Femur (tissue), 1 donor: ENCODE measurements at regions not wholly inside any gene's neighbourhood (a gene's known extent, or its start where the extent isn't known, plus 50 kb on each side); places are given as distances from the start of the nearest gene placed in this dataset.
A peak's percentile ranks its signal among the peaks of the same experiment; 100 is the strongest.

Experiments used
- DNase-seq: peaks from one replicate; pipeline ENCODE4 v3.0.0-alpha.2; 2017

DNA sequence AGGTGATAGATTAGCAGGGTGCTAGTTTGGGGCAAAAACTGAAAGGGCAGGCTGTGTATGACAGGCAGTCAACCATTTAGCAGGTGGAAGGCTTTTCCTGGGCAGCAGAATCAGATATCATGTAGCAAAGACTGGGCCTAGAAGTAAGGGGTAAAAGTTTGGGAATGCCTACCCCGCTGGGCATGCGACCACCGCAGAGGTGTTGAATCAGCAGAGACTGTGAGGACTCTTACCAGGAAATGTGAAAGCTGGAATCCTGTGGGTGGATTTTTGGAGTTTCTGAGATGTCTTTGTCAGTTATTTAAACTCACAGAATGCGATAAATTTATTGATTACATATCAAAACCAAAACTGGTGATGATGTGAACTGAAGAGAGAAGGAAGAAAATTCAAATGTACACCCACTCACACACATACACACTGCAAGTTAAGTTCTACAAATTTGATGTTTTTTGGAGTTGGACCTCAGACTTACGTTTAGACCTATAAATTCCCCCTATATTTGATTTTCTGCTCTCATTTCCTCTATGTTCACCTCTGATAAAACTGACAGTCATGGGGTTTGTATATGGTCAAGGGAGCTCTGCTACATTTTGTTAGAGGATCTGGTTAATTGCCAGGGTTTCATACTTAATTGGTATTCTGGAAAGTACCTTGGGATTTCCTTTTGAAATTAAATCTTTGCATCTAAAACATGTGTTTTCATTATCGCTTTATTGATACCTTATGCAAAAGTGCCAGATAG lies 333.6 kb downstream of the CSNK1G3 start:
- DNase-seq, result no peak

- DNase-seq, result no peak
Measured at GRCh38 chr5:123844873-123845272, 332.9 kb downstream of the CSNK1G3 start.

- no peak for DNase-seq
Measured at GRCh38 chr5:123835421-123835820, 323.4 kb downstream of the CSNK1G3 start.

DNA sequence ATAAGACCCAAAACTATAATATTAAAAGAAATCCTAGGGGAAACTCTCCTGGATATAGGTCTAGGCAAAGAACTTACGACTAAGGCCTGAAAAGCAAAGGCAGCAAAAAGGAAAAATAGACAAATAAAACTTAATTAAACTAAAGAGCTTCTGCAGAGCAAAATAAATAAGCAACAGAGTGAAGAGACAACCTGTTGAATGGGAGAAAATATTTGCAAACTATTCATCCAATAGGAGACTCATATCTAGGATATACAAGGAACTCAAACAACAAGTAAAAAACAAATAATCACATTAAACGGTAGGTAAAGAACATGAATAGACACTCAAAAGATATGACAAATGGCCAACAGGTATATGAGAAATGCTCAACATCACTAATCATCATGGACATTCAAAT lies 318.6 kb downstream of the CSNK1G3 start:
- no peak for DNase-seq

- DNase-seq, result no peak
Measured at GRCh38 chr5:123827811-123828210, 315.8 kb downstream of the CSNK1G3 start.

DNA sequence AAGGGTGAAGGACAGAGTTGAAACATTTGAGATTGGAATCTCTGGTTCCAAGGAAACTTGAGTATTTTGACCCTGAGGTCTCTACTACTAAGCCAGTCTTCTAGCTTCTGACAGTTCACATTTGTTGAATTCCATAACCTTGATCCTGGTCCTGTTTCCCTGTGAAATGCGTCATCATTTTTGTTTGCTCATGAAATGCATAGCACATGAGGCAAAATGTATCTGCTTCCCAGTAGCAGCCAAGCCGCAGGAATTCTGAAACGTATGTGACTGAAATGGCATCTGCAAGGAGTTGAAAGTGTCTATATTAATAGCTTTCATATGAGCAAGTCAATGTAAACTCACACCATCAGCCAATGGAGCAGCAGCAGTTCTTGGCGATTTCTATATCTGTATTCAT lies 307.9 kb downstream of the CSNK1G3 start:
- no peak for DNase-seq

GRCh38 chr5:123819386-123819785 lies 307.4 kb downstream of the CSNK1G3 start:
- DNase-seq, result no peak

GRCh38 chr5:123817267-123817666 lies 305.3 kb downstream of the CSNK1G3 start:
- no peak for DNase-seq

GRCh38 chr5:123814801-123815470 lies 303.0 kb downstream of the CSNK1G3 start:
- DNase-seq, result peak; percentile 30

DNA sequence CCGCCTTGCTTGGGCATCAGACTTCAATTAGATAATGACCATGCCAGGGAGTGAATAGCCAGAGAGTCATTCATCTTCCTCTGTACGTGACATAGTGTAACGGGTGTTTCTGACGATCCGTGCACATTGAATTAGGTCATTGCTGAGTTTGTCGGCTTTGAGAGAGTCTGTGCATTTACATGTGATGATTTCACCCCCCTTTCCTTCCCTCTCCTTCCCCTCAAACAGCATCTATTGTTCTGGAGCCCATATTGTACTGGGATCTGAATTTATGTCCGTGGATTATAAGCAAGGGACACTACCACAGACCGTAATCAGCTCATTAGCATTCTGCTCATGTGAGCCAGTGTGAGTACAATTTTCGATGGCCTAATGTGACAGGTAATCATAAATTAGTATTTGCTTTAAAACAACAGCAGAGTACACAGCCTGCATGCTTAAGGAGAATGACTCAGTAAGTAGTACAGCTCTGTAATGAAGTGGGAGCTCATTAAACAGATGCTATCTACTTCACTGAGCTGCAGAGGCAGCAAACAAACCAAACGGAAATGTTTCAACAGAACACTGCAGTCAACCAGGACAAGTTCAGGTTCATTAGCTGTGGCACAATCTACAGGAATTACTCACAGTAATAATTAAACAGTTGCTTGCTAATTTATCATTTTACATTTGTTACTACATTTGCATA lies 302.1 kb downstream of the CSNK1G3 start:
- no peak for DNase-seq

- DNase-seq, result no peak
Measured at GRCh38 chr5:123813264-123813663, 301.3 kb downstream of the CSNK1G3 start.

GRCh38 chr5:123811831-123812230 lies 299.9 kb downstream of the CSNK1G3 start:
- no peak for DNase-seq

DNA sequence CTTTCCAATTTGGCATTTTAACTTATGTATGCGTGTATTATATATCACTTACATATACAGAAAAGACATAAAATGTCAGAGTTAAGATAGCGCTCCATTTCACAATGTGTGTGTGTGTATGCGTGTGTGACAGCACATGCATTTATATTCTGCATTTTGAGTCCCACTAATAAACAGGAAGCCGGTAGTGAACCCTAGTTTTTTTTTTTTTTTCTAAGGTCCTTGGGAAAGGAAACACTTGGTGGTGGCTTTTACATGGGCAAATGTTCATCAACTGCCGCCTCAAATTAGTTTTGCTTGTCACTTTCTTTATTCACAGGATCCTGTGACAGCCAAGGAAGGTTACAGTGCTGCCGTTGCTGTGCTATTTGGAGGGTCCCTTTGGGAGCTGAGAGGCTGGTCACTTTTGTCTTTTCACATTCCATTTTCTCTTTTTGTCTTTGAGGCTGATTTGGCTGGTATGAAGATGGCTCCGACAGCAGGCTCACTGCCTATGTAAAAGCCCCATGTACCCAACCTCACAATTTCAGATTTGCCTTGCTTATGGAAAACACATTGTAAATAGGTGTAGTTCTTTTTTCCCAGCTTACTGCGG lies 298.9 kb downstream of the CSNK1G3 start:
- DNase-seq, result no peak

DNA sequence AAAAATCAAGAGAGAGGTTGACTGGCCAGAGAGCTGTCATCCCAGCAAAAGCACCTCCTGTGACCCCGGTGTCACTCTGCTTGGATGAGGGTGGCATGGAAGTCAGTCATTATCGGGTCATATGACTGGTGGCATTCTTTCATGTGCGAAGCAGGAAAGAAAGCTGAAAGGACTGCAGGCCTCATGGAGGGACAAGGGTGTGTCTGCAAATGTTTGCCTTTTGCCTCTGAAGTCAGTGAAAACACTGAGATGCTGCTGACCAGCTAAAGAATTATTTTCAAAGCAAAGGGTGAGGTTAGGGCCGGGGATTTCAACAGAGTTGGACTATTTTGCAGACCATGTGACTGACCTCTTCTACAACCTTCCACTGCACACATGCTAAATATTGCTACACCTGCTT lies 298.3 kb downstream of the CSNK1G3 start:
- DNase-seq, result no peak

GRCh38 chr5:123809594-123810221 lies 297.7 kb downstream of the CSNK1G3 start:
- DNase-seq, result no peak

DNA sequence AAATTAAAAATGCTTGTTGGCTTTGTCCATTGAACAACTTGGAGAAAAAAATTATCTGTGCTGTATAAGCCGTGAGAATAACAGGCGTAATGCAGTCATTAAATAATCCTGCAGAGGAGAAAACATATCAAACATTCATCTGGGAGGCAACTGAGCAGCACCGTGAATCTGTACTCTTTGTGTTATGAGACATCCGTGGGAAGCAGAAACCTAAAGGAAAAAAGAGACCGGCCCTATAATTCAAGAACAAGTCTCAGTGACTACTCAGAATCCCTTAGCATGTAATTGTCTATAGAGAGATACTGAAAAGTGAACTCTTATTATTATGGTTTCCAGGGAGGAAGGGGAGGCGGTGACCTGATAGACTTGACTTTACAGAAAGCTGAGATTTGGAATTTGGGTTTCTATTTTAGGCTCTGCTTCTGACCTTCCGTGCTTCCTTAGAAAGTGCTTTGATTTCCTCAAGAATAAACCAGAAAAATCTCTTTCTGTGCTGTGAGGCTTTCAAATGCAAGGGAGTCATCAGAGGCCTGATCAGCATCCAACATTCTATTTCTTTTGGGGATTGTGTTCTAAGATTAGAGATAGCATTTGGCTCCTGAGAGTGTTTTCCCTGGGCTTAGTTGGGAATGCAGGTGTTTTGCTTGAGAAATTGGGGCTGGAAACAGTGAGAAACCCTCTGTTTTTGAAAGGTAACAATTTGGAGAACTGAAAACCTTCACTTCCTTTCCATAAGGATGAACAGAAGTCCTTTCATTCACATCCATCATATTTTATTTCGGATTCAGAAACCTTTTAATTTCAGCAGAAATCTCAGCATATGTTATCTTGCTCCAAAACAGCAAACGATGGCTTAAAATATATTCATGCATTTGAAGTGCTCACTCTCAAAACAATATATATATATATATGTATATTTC lies 296.7 kb downstream of the CSNK1G3 start:
- DNase-seq, result no peak

- peak; percentile 26 for DNase-seq
Measured at GRCh38 chr5:123807177-123807945, 295.4 kb downstream of the CSNK1G3 start.

DNA sequence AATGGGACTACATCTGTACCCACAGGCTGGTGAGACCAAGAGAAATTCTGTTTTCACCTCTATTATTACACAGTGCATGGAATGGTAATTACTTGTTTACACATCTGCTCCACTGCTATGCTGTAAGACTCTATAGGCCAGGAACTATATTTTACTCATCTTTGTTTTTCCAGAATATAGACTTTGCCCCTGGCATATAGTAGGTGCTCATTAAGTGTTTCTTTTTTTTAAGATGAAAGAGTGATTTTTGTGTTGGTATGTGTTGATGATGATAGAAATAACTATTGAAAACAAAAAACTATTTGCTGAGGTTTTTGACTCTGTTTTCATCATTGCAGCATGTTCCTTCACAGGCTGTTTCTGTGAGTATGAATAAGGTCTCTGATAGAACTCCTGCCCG lies 294.7 kb downstream of the CSNK1G3 start:
- no peak for DNase-seq

DNA sequence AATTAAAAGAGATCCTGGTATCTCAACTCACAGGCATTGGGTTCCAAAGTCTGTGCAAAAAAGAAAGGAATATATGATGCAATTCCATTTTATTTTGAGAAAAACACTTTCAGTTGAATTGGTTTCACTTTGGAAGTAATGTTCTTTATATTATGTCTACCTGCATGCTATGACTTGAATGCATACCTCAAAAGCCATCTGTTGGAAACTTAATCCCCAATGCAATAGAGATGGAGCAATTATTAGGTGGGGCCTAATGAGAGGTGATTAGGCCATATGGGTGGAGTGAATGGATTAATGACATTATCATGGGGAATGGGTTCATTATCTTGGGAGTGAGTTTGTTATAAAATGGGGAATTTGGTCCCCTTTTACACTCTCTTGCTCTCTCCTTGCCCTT lies 293.3 kb downstream of the CSNK1G3 start:
- no peak for DNase-seq

DNA sequence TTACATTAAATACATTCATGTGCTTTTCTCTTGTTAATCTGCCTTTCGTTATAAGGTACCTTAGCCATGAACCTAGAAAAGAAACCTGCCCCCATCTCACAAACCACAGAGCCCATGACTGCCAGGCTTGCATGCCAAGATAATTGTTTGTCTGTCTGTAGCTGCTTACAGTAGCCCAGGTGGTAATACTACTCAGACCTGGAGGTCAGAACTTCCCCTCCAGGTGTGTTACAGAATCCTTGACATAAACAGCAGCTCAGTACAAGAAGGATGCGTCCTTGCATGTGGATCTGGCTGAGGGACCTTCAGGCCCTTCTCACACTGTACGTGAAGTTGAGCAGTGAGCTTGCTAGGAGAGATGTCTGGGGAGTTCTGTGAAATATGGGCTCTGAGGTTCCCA lies 291.4 kb downstream of the CSNK1G3 start:
- DNase-seq, result no peak

DNA sequence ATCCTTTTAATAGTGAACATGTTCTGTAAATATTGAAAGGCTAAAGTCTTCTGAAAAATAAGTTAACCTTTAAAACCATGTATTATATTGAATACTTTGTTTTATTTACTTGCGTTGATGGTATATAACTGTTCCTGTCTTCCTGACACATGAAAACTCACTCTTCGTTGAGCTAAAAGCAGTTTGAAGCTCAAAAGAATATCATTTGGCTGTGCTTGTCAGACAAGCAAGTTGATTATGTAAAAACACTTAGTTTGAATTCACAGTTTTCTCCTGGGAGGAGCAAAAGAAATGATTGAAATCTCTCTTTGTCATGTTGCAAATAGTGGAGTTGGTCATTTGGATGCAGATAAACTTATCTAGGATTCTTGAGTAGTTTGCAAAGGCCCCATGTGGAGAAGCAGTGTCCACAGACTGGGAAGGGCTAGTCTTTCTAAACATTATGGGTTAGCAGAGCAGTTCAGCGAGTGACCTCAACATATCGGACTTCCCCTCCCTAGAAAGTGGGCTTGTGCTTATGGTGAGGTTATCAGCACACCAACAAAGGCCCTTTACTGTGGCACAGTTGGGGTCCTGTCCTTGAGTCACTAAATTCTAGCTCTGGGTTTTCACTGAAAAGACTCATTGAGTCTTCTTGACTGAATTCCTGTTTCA lies 290.4 kb downstream of the CSNK1G3 start:
- DNase-seq, result no peak
